Kidney (tissue), 13 donors: ENCODE measurements at regions not wholly inside any gene's neighbourhood (a gene's known extent, or its start where the extent isn't known, plus 50 kb on each side); places are given as distances from the start of the nearest gene placed in this dataset.

Experiments used
- DNase-seq, 5 donors: peaks; one replicate each; pipeline ENCODE4 v3.0.0-alpha.2; 2013 to 2020
- FAIRE-seq: peaks from 2 replicates; lab custom pipeline; 2012; peaks lifted over from hg19 to GRCh38; lab: Jason Lieb, UNC
- H3K27ac ChIP-seq, 2 donors: one replicate each; pipeline ENCODE4 v1.7.0; 2013; ENCODE audit warnings: low read depth in 2 of 2, low read length in 2 of 2, inconsistent platforms in 1 of 2
- H3K27me3 ChIP-seq: one replicate; pipeline ENCODE4 v1.7.1; 2013; ENCODE audit warnings: low read length, inconsistent platforms; ENCODE audit not compliant: control insufficient read depth, insufficient read depth
- H3K36me3 ChIP-seq, 3 donors: one replicate each; pipeline versions ENCODE4 v1.7.0 to v1.7.1; 2013; ENCODE audit warnings: low read length in 3 of 3, control low read depth in 1 of 3, inconsistent platforms in 1 of 3; ENCODE audit not compliant: insufficient read depth in 3 of 3, control insufficient read depth in 2 of 3
- H3K4me1 ChIP-seq, 3 donors: one replicate each; pipeline versions ENCODE4 v1.7.0 to v1.7.1; 2013; ENCODE audit warnings: low read length in 3 of 3, inconsistent platforms in 1 of 3, low read depth in 1 of 3; ENCODE audit not compliant: control insufficient read depth in 2 of 3, insufficient read depth in 2 of 3
- H3K4me3 ChIP-seq, 3 donors: one replicate each; pipeline versions ENCODE4 v1.7.0 to v1.8.1; 2013; ENCODE audit warnings: low read length in 3 of 3, control low read depth in 1 of 3, inconsistent platforms in 1 of 3
- H3K9ac ChIP-seq, 3 donors: one replicate each; pipeline versions ENCODE4 v1.7.0 to v1.7.1; 2013; ENCODE audit warnings: low read length in 3 of 3, control low read depth in 1 of 3, inconsistent platforms in 1 of 3
- H3K9me3 ChIP-seq, 3 donors: one replicate each; pipeline versions ENCODE4 v1.7.0 to v1.7.1; 2013; ENCODE audit warnings: low read length in 3 of 3, control low read depth in 1 of 3, inconsistent platforms in 1 of 3; ENCODE audit not compliant: control insufficient read depth in 2 of 3, insufficient read depth in 1 of 3
- intact Hi-C: fragments of 100-400 bp; cut with DNase I; formaldehyde crosslinking; loops from one replicate; pipeline ENCODE4 v1.11.1; 2022
- TF ChIP-seq, protein P1 (sequence below): IDR thresholded peaks from 3 replicates; pipeline ENCODE4 v1.5.1; 2012; ENCODE audit warnings: mild to moderate bottlenecking, moderate library complexity, borderline replicate concordance; ENCODE audit not compliant: insufficient read depth; ENCODE audit errors: extremely low read depth
- donor health status: control.
- donor health status: control.
- donor health status: control.
- donor health status: control.
- donor health status: control.
- donor health status: DM: yes; HTN: yes; CAD: no.
- donor health status: Normal renal cell carcinoma (clear cell type).

DNA sequence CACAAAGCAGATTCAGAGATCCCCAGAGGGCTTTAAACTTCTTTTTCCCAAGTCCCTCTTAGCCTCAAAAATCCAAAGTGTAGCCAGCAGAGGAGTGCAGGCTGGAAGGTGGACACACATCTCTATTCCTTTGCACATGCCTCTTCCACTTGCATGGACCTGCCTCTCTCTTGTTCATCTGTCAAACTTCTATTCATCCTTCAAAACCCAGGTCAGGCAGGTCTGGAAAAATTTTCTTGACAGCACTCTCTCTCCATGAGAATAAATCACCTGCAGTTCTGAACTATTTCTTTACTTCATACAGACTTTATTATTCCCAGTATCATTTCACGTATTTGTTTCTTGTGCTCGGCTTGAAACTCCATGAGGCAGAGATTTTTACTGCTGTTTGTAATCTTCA lies 127.5 kb downstream of the SS18 start:
- TF ChIP-seq, protein P1, sequence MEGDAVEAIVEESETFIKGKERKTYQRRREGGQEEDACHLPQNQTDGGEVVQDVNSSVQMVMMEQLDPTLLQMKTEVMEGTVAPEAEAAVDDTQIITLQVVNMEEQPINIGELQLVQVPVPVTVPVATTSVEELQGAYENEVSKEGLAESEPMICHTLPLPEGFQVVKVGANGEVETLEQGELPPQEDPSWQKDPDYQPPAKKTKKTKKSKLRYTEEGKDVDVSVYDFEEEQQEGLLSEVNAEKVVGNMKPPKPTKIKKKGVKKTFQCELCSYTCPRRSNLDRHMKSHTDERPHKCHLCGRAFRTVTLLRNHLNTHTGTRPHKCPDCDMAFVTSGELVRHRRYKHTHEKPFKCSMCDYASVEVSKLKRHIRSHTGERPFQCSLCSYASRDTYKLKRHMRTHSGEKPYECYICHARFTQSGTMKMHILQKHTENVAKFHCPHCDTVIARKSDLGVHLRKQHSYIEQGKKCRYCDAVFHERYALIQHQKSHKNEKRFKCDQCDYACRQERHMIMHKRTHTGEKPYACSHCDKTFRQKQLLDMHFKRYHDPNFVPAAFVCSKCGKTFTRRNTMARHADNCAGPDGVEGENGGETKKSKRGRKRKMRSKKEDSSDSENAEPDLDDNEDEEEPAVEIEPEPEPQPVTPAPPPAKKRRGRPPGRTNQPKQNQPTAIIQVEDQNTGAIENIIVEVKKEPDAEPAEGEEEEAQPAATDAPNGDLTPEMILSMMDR: no peak
- FAIRE-seq (no peak), DNase-seq (no peak)
- no peaks in the 10 kb centered on the region for H3K4me1 ChIP-seq
- intact Hi-C loops: no loop called here
- no peak overlapping the region for H3K9ac ChIP-seq
- H3K36me3 ChIP-seq: no peaks in the 10 kb centered on the region
- no peak overlapping the region for H3K4me3 ChIP-seq
- H3K9me3 ChIP-seq: no peaks in the 10 kb centered on the region
- no peaks in the 10 kb centered on the region for H3K27me3 ChIP-seq
- no peak overlapping the region for H3K27ac ChIP-seq

DNA sequence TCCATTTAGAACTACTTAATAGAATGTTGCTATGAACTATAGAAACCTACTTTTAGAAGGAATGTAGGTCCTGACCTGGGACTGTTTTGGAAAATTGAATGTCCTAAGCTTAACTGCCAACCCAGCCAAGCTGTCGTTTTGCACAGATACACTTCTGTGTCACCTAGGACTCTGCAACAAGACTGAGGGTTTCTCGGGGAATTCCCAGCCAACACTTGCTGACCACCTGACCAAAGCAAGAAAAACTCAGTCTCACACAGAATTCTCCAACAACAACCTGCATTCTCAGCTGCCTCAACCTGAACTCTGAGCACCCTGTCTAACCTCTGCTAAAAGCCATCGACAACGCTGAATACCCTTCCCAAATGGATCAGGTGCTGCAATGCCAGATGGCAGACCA lies 128.2 kb downstream of the SS18 start:
- DNase-seq (no peak), FAIRE-seq (no peak)
- intact Hi-C loops: no loop called here
- TF ChIP-seq, protein P1: no peak
- no peaks in the 10 kb centered on the region for H3K9me3 ChIP-seq
- no peak overlapping the region for H3K9ac ChIP-seq
- no peak overlapping the region for H3K27ac ChIP-seq
- no peaks in the 10 kb centered on the region for H3K4me1 ChIP-seq
- H3K36me3 ChIP-seq: no peaks in the 10 kb centered on the region
- H3K27me3 ChIP-seq: no peaks in the 10 kb centered on the region
- no peak overlapping the region for H3K4me3 ChIP-seq

DNA sequence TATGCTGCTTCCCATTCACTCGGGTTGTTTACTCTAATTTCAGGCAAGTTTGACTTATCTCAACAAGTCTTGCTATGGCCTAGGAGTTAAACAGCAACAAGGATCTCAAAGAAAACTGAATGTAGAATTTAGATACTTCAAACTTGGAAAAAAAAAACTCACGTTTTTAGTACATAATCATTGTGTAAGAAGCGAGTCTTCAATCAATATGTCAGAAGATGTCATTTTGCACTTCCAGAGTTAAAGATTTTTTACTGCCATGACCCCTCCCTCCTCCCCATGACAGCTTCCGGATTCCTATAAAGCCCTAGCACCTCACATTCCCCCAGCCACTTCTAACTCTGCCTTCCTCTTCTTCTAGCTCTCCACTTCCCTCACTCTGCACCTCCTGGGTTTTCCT lies 133.4 kb downstream of the SS18 start:
- intact Hi-C loops: no loop called here
- no peaks in the 10 kb centered on the region for H3K4me1 ChIP-seq
- TF ChIP-seq, protein P1: no peak
- H3K27me3 ChIP-seq: no peaks in the 10 kb centered on the region
- DNase-seq: no peak
- no peaks in the 10 kb centered on the region for H3K36me3 ChIP-seq
- no peak overlapping the region for H3K27ac ChIP-seq
- no peak overlapping the region for H3K4me3 ChIP-seq
- H3K9ac ChIP-seq: no peak overlapping the region
- H3K9me3 ChIP-seq: no peaks in the 10 kb centered on the region
- FAIRE-seq: no peak

DNA sequence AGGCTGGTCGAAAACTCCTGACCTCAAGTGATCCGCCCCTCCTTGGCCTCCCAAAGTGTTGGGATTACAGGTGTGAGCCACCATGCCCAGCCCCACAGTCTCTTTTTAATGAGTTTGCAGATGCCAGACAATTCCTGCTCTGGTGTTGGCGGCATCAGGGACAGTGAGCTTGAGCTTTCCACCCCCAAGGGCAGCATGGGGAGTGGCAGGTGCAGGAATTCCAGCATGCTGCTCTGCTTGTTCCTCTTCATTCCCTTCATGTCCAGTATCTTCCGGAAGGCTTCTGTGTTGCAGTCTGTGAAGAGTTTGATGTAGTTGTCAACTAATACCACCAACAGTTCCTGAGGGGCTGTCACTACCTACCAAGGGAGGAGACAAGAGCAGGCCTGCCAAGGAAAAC lies 137.3 kb downstream of the SS18 start:
- Histone ChIP-seq H3K9me3 (no peaks in the 10 kb centered on the region), H3K27me3 (no peaks in the 10 kb centered on the region), H3K4me1 (no peaks in the 10 kb centered on the region), H3K27ac (no peak overlapping the region), H3K4me3 (no peak overlapping the region), H3K9ac (no peak overlapping the region), H3K36me3 (no peaks in the 10 kb centered on the region)
- intact Hi-C loops: no loop called here
- no peak for DNase-seq
- FAIRE-seq: no peak
- TF ChIP-seq, protein P1: no peak
